Endodermal cell (in vitro differentiated cells): ENCODE measurements at regions not wholly inside any gene's neighbourhood (a gene's known extent, or its start where the extent isn't known, plus 50 kb on each side); places are given as distances from the start of the nearest gene placed in this dataset.

Source experiments
- DNase-seq: peaks from one replicate; pipeline ENCODE4 v3.0.0-alpha.2; 2017
- H3K27ac ChIP-seq: 2 replicates; pipeline ENCODE4 v1.5.1; 2013; ENCODE audit warnings: mild to moderate bottlenecking, low read depth, low read length, moderate library complexity
- H3K27me3 ChIP-seq: 2 replicates; pipeline ENCODE4 v1.6.1; 2013; ENCODE audit warnings: mild to moderate bottlenecking, low read length, moderate library complexity; ENCODE audit not compliant: insufficient read depth, control insufficient read depth, poor library complexity, severe bottlenecking
- H3K36me3 ChIP-seq: 2 replicates; pipeline ENCODE4 v1.7.0; 2013; ENCODE audit warnings: mild to moderate bottlenecking, low read length, moderate library complexity; ENCODE audit not compliant: control insufficient read depth, insufficient read depth
- H3K4me1 ChIP-seq: one replicate; pipeline ENCODE4 v1.7.0; 2013; ENCODE audit warnings: low read length; ENCODE audit not compliant: control insufficient read depth, insufficient read depth
- H3K4me3 ChIP-seq: 2 replicates; pipeline ENCODE4 v1.5.1; 2013; ENCODE audit warnings: mild to moderate bottlenecking, low read length, moderate library complexity
- H3K9ac ChIP-seq: 2 replicates; pipeline ENCODE4 v1.6.1; 2013; ENCODE audit warnings: mild to moderate bottlenecking, low read length, moderate library complexity; ENCODE audit not compliant: poor library complexity, severe bottlenecking; ENCODE audit errors: extremely low read depth
- H3K9me3 ChIP-seq: 2 replicates; pipeline ENCODE4 v1.6.1; 2013; ENCODE audit warnings: mild to moderate bottlenecking, low read length, moderate library complexity; ENCODE audit not compliant: control insufficient read depth
- H3K27ac Mint-ChIP-seq: 2 replicates; pipeline ENCODE4 v1.8.0; 2020; ENCODE audit warnings: mixed read lengths
- H3K27me3 Mint-ChIP-seq: 2 replicates; pipeline ENCODE4 v1.8.0; 2021; ENCODE audit warnings: mild to moderate bottlenecking, mixed read lengths; ENCODE audit not compliant: insufficient read depth
- H3K36me3 Mint-ChIP-seq: 2 replicates; pipeline ENCODE4 v1.8.0; 2020; ENCODE audit warnings: low read depth, mixed read lengths
- H3K4me1 Mint-ChIP-seq: 2 replicates; pipeline ENCODE4 v1.8.0; 2020; ENCODE audit warnings: mixed read lengths
- H3K4me3 Mint-ChIP-seq: 2 replicates; pipeline ENCODE4 v1.8.0; 2020; ENCODE audit warnings: mild to moderate bottlenecking, moderate library complexity, mixed read lengths
- H3K9me3 Mint-ChIP-seq: 2 replicates; pipeline ENCODE4 v1.8.0; 2020; ENCODE audit warnings: mild to moderate bottlenecking, mixed read lengths
- CTCF ChIP-seq: fragments of 200-600 bp; sonication (generic); conservative IDR thresholded peaks from 2 replicates; pipeline ENCODE4 v1.5.0; 2021; ENCODE audit warnings: antibody characterized with exemption, mild to moderate bottlenecking
- WGBS, 2 experiments: methylation state at CpG; one replicate each; pipeline versions ENCODE4 v1.1.5 to v1.1.7; 2013; ENCODE audit warnings: missing lambda C conversion rate in 2 of 2, mixed read lengths in 1 of 2; ENCODE audit not compliant: insufficient coverage in 1 of 2, insufficient read length in 1 of 2; 5-methylcytosine and 5-hydroxymethylcytosine counted together

- H3K27me3 Mint-ChIP-seq, result no peaks in the 10 kb centered on the region
- DNase-seq, result no peak
Observed at GRCh38 chr2:80703532-80703931, 399.0 kb upstream of the LRRTM1 start.

GRCh38 chr2:80700961-80701360 is 396.4 kb upstream of the LRRTM1 start:
- H3K36me3 ChIP-seq, result no peaks in the 10 kb centered on the region
- no peak for TF ChIP-seq CTCF

More at GRCh38 chr2:80703532-80703931, 399.0 kb upstream of the LRRTM1 start:
- Histone ChIP-seq H3K27me3 (no peaks in the 10 kb centered on the region), H3K9ac (no peak overlapping the region), H3K4me3 (no peak overlapping the region), H3K27ac (no peak overlapping the region), H3K9me3 (no peaks in the 10 kb centered on the region), H3K4me1 (no peaks in the 10 kb centered on the region), H3K36me3 (no peaks in the 10 kb centered on the region)
- no peak overlapping the region for H3K27ac Mint-ChIP-seq
- no peaks in the 10 kb centered on the region for H3K9me3 Mint-ChIP-seq
- TF ChIP-seq CTCF, result no peak
- 50 to 77% methylated on average over 1 to 2 of the region's 3 CpGs for WGBS, 2 experiments
- H3K4me1 Mint-ChIP-seq, result peaks cover 2% of the 10 kb centered on the region
- no peak overlapping the region for H3K4me3 Mint-ChIP-seq
- H3K36me3 Mint-ChIP-seq, result no peaks in the 10 kb centered on the region

More at GRCh38 chr2:80700961-80701360, 396.4 kb upstream of the LRRTM1 start:
- Histone ChIP-seq H3K4me3 (no peak overlapping the region), H3K4me1 (no peaks in the 10 kb centered on the region), H3K27ac (no peak overlapping the region), H3K9ac (no peak overlapping the region), H3K27me3 (peaks cover 6% of the 10 kb centered on the region), H3K9me3 (no peaks in the 10 kb centered on the region)
- DNase-seq, result no peak
- Mint-ChIP-seq H3K9me3 (no peaks in the 10 kb centered on the region), H3K4me1 (peaks cover 4% of the 10 kb centered on the region), H3K36me3 (no peaks in the 10 kb centered on the region), H3K27me3 (no peaks in the 10 kb centered on the region), H3K4me3 (no peak overlapping the region), H3K27ac (no peak overlapping the region)
